HL-60 (cell line): ENCODE measurements at regions not wholly inside any gene's neighbourhood (a gene's known extent, or its start where the extent isn't known, plus 50 kb on each side); places are given as distances from the start of the nearest gene placed in this dataset.

Experiments
- GABPA ChIP-seq: IDR thresholded peaks from 2 replicates; pipeline ENCODE4 v1.6.1; 2012; ENCODE audit warnings: low read depth
- POLR2AphosphoS5 ChIP-seq: IDR thresholded peaks from 2 replicates; pipeline ENCODE4 v1.6.1; 2012; ENCODE audit warnings: low read depth
- SPI1 ChIP-seq: IDR thresholded peaks from 2 replicates; pipeline ENCODE4 v1.6.1; 2012; ENCODE audit warnings: low read depth, mild to moderate bottlenecking, borderline replicate concordance
- TF ChIP-seq, protein P1 (sequence below): IDR thresholded peaks from one replicate; pipeline ENCODE4 v1.5.1; 2011; ENCODE audit warnings: low read length, control low read depth, inconsistent platforms; ENCODE audit not compliant: insufficient read depth

DNA sequence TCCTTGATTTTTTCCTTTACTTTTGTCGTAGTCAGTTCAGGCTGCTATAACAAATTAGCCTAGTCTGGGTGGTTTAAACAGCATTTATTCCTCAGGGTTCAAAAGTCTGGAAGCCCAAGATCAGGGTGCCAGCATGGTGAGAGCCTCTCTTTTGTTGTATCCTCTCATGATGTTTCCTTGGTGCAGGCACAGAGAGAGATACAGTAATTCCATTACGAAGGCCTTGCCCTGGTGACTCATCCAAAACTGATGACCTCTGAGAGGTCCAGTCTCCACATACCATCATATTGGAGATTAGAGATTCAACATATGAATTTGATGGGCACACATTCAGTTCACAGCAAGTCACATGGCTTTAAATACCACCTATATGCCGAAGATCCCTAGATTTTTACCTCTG is 253.8 kb downstream of the CYRIA start:
- TF ChIP-seq, protein P1, sequence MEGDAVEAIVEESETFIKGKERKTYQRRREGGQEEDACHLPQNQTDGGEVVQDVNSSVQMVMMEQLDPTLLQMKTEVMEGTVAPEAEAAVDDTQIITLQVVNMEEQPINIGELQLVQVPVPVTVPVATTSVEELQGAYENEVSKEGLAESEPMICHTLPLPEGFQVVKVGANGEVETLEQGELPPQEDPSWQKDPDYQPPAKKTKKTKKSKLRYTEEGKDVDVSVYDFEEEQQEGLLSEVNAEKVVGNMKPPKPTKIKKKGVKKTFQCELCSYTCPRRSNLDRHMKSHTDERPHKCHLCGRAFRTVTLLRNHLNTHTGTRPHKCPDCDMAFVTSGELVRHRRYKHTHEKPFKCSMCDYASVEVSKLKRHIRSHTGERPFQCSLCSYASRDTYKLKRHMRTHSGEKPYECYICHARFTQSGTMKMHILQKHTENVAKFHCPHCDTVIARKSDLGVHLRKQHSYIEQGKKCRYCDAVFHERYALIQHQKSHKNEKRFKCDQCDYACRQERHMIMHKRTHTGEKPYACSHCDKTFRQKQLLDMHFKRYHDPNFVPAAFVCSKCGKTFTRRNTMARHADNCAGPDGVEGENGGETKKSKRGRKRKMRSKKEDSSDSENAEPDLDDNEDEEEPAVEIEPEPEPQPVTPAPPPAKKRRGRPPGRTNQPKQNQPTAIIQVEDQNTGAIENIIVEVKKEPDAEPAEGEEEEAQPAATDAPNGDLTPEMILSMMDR = no peak
- TF ChIP-seq POLR2AphosphoS5 (no peak), SPI1 (no peak), GABPA (no peak)
